GM12874 (cell line): ENCODE measurements at regions not wholly inside any gene's neighbourhood (a gene's known extent, or its start where the extent isn't known, plus 50 kb on each side); places are given as distances from the start of the nearest gene placed in this dataset.

Experiments
- CTCF ChIP-seq: IDR thresholded peaks from 2 replicates; pipeline ENCODE4 v1.5.1; 2011; ENCODE audit warnings: low read depth, mild to moderate bottlenecking, control low read depth, low read length, moderate library complexity; ENCODE audit not compliant: insufficient read depth

GRCh38 chr18:22603902-22604301 is 186.2 kb upstream of the CTAGE1 start:
- TF ChIP-seq CTCF: no peak

- TF ChIP-seq CTCF: no peak
These were observed 186.8 kb upstream of the CTAGE1 start for GRCh38 chr18:22604390-22604985.

GRCh38 chr18:22604986-22605421 is 187.3 kb upstream of the CTAGE1 start:
- TF ChIP-seq CTCF: no peak

GRCh38 chr18:22605736-22606135 is 188.0 kb upstream of the CTAGE1 start:
- TF ChIP-seq CTCF: no peak

GRCh38 chr18:22606563-22607283 is 189.0 kb upstream of the CTAGE1 start:
- TF ChIP-seq CTCF: no peak

GRCh38 chr18:22607284-22607635 is 189.5 kb upstream of the CTAGE1 start:
- no peak for TF ChIP-seq CTCF

GRCh38 chr18:22608847-22609246 is 191.1 kb upstream of the CTAGE1 start:
- no peak for TF ChIP-seq CTCF
